ENCODE measurements at regions not wholly inside any gene's neighbourhood (a gene's known extent, or its start where the extent isn't known, plus 50 kb on each side); places are given as distances from the start of the nearest gene placed in this dataset.

- no peak for DNase-seq
Observed at GRCh38 chr5:154588091-154588774, 110.2 kb upstream of the HAND1 start.

DNA sequence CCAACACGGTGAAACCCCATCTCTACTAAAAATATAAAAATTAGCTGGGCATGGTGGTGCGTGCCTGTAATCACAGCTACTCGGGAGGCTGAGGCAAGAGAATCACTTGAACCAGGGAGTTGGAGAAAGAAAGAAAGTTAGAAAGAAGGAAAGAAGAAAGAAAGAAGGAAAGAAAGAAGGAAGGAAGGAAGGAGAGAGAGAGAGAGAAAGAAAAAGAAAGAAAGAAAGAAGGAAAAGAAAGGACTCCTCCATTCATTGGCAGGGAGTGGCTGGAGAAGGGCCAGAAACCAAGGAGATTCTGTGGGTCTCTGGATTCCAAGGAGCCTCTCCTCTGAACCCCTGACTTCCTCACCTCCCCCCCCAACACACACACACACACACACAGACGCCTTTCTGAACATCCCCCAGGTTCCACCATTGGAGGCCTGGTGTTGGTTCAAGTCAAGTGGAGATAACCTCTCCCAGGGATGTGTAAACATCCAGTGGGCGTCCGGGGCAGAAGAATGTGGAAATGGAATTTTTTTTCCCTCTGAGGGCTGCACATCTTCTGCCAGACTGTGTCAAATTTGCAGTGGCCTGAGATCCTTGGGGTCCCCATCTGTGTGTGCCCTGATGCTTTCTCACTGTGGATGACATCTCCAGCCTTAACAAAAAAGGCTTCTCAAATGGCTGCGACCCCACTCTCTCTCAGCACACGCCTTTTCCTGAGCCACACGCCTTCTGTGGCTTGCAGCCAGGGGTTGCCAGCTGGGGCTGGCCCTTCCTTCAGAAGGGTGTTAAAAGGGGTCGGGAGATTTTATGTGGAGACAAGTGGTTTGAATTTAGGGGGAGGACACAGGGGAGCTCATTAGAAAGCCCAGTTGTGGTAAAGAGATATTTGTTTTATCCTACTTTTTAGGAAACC is 109.3 kb upstream of the HAND1 start:
- no peak for DNase-seq

DNA sequence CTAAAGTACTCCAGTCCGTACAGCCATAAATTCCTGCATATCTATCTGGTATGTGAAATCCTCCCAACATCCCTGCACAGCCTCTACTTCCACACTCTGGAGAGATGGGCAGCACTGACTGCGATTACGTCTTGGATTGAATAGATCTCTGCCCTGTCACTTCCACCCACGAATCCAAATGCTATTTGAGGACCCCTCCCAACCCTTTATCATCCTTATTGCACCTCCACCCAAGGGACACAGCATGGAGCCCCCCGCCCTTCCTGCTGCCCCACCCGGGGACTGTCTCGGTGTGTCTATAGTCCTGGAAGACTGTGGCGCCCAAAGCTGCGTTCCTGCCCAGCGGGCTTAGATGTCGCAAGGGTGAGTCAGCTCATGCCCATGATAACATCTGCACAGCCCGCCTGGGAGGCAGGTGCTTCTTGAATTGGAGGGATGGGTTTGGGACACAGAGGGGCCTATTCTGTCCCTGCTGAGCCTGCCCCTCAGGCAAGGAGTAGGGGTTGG is 105.7 kb upstream of the HAND1 start:
- DNase-seq: no peak

DNA sequence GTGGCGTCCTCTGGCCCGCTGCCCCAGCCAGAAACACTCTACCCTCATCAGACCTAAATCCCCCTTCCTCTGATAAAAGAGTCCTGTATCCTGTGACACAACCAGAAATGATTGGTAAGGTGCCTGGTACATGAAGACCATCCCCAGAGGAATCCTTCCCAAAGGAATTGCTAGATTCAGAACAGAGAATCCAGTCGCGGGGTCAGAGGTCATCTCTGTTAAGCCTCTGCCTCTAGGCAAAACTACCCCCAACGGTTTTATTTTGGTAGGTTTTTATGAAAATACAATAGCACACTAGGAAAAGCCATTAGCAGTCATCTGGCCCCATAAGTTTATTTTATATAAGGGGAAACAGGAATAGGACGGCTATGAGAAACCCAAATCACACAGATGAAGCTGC is 102.4 kb upstream of the HAND1 start:
- no peak for DNase-seq

DNA sequence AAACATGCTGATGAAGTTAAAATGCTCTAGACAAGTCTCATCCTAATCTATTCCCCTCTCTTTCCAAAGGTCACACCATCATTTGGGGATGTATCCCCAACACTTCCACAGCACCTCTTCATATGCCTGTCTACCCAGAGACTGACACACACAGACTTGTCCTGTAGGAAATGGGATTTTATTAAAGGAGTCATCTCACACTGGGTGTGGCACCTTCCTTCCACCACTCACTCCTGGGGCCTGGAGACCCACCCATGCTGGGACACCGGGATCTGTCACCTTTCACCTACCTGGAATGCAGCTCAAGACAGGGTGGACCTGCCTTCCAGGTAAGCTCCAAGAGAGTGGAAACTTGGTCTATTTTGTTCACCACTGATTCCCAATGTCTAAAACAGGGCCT is 99.4 kb upstream of the HAND1 start:
- DNase-seq: no peak

GRCh38 chr5:154576429-154576806 is 98.4 kb upstream of the HAND1 start:
- no peak for DNase-seq

DNA sequence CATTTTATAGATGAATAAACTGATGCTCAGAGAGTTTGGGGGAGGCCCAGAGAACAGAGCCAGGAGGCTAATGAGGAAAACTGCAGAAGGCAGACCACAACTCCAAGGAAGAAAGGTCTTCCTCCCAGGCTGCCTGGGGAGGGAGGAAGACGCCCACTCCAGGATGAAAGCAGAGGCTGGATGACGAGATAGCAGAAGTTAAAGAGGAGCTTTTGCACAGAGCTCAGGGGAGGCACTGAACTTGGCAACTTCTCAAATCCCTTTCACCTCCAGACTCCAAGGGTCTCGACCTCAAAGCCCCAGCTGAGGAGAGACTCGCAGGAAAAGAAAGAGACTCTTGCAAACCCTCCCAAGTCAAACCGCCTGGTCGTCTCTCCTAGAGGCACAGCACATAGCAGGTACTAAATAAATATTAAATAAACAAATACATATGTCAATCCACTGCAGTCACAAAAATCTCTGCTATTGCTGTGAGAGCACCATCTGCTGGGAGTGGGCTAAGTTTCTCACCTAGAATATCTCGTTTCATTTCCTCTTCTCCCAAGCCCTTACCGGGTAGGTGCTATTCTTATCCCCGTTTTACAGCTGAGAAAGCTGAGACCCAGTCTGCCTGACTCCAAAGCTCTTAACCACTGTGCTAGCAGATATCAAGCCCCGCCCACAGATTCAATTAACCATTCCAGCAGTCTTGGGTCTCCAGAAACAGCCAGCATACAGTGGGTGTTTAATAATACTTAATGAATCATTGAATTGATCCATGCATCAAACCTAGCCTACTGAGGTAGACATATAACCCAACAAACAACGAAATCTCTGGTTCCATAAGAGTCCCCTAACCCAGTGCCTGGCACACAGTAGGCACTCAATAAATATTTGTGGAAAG is 97.8 kb upstream of the HAND1 start:
- DNase-seq: no peak

DNA sequence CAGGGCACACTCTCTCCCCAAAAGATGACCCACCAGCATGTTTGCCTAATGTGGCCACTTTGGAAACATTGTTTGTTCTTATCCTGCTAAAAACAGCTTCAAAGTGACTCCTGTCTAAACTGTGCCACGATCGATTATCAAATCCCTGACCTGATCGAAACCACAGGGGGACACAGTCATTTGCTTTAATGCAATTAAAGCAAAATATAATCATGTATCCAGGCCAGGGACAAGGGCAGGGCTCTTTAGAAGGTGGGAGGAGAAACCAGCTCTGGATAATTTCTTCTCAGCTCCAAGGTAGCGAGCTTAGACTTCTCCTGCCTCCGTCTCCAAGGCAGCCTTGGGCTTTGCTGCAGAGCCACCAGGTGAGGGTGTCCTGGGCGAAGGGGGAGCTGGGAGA is 95.0 kb upstream of the HAND1 start:
- no peak for DNase-seq

GRCh38 chr5:154571325-154572035 is 93.5 kb upstream of the HAND1 start:
- DNase-seq: no peak

- DNase-seq: no peak
Observed at GRCh38 chr5:154570572-154571324, 92.7 kb upstream of the HAND1 start.

DNA sequence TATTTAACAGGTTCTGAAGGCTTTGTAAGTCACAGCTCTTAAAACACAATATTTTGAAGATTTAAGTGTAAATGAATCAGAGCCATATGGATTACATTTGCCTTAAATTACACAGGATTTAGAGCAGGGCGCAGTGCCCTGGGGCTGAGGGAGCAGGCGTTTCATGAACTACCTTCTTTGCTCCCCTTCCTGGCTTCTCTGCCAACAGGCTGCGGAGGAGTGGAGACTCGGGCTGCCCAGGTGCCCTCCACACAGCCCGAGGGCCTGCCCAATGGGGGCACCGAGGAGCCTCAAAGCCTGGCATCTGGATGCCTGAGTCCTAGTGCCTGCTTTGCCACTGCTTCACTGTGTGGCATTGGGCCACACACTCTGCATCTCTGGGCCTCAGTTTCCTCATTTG is 90.6 kb upstream of the HAND1 start:
- no peak for DNase-seq

DNA sequence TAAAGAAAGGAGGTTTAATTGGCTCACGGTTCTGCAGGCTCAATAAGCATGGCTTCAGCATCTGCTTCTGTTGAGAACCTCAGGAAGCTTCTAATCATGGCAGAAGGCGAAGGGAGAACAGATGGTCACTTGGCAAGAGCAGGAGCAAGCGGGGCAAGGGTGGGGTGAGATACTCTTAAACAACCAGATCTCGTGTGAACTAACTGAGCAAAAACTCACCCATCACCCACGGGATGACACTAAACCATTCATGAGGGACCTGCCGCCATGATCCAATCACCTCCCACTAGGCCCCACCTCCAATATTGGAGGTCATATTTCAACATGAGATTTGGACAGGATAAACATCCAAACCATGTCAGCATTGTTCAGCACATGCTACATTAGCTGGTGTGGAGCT is 89.1 kb upstream of the HAND1 start:
- DNase-seq: no peak

DNA sequence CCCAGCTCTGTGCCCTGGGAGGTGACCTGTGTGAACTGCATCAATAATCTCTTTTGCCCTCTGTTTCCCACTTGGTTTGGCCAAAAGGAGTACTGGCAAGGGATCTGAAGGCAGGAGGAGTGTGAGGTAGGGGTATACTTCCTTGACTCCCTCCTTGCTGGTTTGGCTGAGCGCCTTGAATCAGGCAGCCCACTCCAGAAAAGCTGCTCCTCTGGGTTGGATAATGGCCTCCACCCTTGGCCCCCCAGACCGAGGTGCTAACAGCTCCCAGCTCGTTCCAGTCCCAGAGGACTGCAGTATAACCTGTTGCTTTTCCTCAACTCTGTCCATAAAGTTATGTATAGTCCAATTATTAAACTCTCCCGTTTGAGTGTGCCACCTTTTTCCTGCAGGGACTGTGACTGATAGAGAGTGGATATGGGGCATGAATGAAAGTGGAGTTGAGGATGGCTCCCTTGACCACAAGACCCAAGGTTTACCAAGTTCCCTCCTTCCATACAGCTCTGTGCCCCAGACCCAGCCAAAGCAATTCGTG is 88.2 kb upstream of the HAND1 start:
- no peak for DNase-seq

DNA sequence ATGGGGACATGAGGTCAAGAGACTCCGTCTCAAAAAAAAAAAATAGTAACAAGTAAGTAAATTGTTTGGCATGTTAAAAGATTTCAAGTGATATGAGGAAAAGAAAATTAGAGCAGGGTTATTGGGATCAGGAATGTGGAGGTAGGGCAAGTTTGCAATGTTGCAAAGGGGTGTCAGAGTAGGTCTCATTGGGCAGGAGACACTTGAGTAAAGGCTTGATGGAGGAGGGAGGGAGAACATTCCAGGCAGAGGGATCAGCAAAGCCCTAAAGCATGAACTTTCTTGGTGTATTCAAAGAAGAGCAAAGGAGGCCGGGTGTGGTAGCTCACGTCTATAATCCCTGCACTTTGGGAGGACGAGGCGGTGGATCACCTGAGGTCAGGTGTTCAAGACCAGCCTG is 87.1 kb upstream of the HAND1 start:
- DNase-seq: no peak

GRCh38 chr5:154562244-154562880 is 84.3 kb upstream of the HAND1 start:
- no peak for DNase-seq

- no peak for DNase-seq
Observed at GRCh38 chr5:154559398-154560276, 81.6 kb upstream of the HAND1 start.

GRCh38 chr5:154557548-154557947 is 79.5 kb upstream of the HAND1 start:
- no peak for DNase-seq

DNA sequence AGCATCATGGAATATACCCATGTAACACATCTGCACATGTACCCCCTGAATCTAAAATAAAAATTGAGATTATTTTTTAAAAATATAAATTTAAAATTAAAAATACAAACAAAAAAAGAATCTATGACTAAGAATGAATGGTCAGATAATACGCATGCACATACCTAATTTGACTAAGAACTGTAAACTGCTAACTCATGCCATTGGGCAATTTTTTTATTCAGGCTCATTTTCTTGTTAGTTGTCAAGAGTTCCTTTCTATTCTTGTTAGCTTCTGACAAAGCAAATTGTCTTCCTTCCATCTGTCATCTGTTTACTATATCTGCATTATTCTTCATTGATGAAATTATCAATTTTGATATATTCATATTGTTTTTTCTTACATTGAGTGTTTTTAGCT is 69.5 kb upstream of the HAND1 start:
- no peak for DNase-seq

- no peak for DNase-seq
Observed at GRCh38 chr5:154546719-154547118, 68.7 kb upstream of the HAND1 start.

- no peak for DNase-seq
Observed at GRCh38 chr5:154544646-154545045, 66.6 kb upstream of the HAND1 start.

Data from activated naive CD4-positive, alpha-beta T cell treated with anti-CD3 and anti-CD28 coated beads, Interleukin-2, amount 50 U/mL, for 16 hours (primary cell).